ENCODE measurements at regions not wholly inside any gene's neighbourhood (a gene's known extent, or its start where the extent isn't known, plus 50 kb on each side); places are given as distances from the start of the nearest gene placed in this dataset.
"Not testable (repeated sequence)": the region's sequence is repeated elsewhere in the genome, so short reads cannot be mapped to it uniquely, and the experiment has no call there.

GRCh38 chr1:71295350-71295749, 214.5 kb upstream of the ZRANB2 start:
- WGBS, 2 donors: 70 to 72% methylated on average over 3 of the region's 3 CpGs
- H3K9ac ChIP-seq (ENCODE audit: insufficient read depth in 1 of 2, low read length in 2 of 2): no peak overlapping the region
- no peak for TF ChIP-seq CTCF (IDR thresholded peaks at IDR 0.05; ENCODE audit: control extremely low read depth, extremely low read depth)
- no peak overlapping the region for H3K4me3 ChIP-seq
- H3K27me3 ChIP-seq (ENCODE audit: control insufficient read depth in 3 of 3, insufficient read depth in 3 of 3, low read length in 2 of 3): no peaks in the 10 kb centered on the region
- H3K4me1 ChIP-seq (ENCODE audit: control insufficient read depth in 5 of 5, insufficient read depth in 5 of 5, low read length in 5 of 5): no peaks in the 10 kb centered on the region
- no peaks in the 10 kb centered on the region for H3K9me3 ChIP-seq (ENCODE audit: control insufficient read depth in 4 of 4, insufficient read depth in 3 of 4, low read length in 3 of 4)
- DNase-seq (no peak), ATAC-seq (ENCODE audit: insufficient read depth, low FRiP score) (no peak)
- no peaks in the 10 kb centered on the region for H3K36me3 ChIP-seq (ENCODE audit: control insufficient read depth in 4 of 4, insufficient read depth in 4 of 4, low read length in 4 of 4)
- H3K27ac ChIP-seq (ENCODE audit: low read depth in 1 of 2, low read length in 1 of 2): no peak overlapping the region

GRCh38 chr1:71294178-71294577, 213.3 kb upstream of the ZRANB2 start:
- no peak for DNase-seq
- H3K9me3 ChIP-seq (ENCODE audit: control insufficient read depth in 4 of 4, insufficient read depth in 3 of 4, low read length in 3 of 4): no peaks in the 10 kb centered on the region
- ATAC-seq (ENCODE audit: insufficient read depth, low FRiP score): no peak
- WGBS, 2 donors: 64 to 74% methylated on average over 5 of the region's 5 CpGs
- no peak for TF ChIP-seq CTCF (IDR thresholded peaks at IDR 0.05; ENCODE audit: control extremely low read depth, extremely low read depth)
- no peaks in the 10 kb centered on the region for H3K36me3 ChIP-seq (ENCODE audit: control insufficient read depth in 4 of 4, insufficient read depth in 4 of 4, low read length in 4 of 4)
- no peak overlapping the region for H3K9ac ChIP-seq (ENCODE audit: insufficient read depth in 1 of 2, low read length in 2 of 2)
- no peaks in the 10 kb centered on the region for H3K27me3 ChIP-seq (ENCODE audit: control insufficient read depth in 3 of 3, insufficient read depth in 3 of 3, low read length in 2 of 3)
- no peaks in the 10 kb centered on the region for H3K4me1 ChIP-seq (ENCODE audit: control insufficient read depth in 5 of 5, insufficient read depth in 5 of 5, low read length in 5 of 5)
- no peak overlapping the region for H3K4me3 ChIP-seq
- H3K27ac ChIP-seq (ENCODE audit: low read depth in 1 of 2, low read length in 1 of 2): no peak overlapping the region

GRCh38 chr1:71292203-71292602, 211.4 kb upstream of the ZRANB2 start:
- no peaks in the 10 kb centered on the region for H3K4me1 ChIP-seq (ENCODE audit: control insufficient read depth in 5 of 5, insufficient read depth in 5 of 5, low read length in 5 of 5)
- H3K27me3 ChIP-seq (ENCODE audit: control insufficient read depth in 3 of 3, insufficient read depth in 3 of 3, low read length in 2 of 3): no peaks in the 10 kb centered on the region
- no peak for DNase-seq
- no peak overlapping the region for H3K9ac ChIP-seq (ENCODE audit: insufficient read depth in 1 of 2, low read length in 2 of 2)
- 79 to 86% methylated on average over 2 of the region's 2 CpGs for WGBS, 2 donors
- no peaks in the 10 kb centered on the region for H3K36me3 ChIP-seq (ENCODE audit: control insufficient read depth in 4 of 4, insufficient read depth in 4 of 4, low read length in 4 of 4)
- no peak for ATAC-seq (ENCODE audit: insufficient read depth, low FRiP score)
- no peak overlapping the region for H3K27ac ChIP-seq (ENCODE audit: low read depth in 1 of 2, low read length in 1 of 2)
- H3K9me3 ChIP-seq (ENCODE audit: control insufficient read depth in 4 of 4, insufficient read depth in 3 of 4, low read length in 3 of 4): no peaks in the 10 kb centered on the region
- no peak overlapping the region for H3K4me3 ChIP-seq
- no peak for TF ChIP-seq CTCF (IDR thresholded peaks at IDR 0.05; ENCODE audit: control extremely low read depth, extremely low read depth)

- WGBS, 2 donors: 87 to 89% methylated on average over 6 of the region's 6 CpGs
- H3K4me1 ChIP-seq (ENCODE audit: control insufficient read depth in 5 of 5, insufficient read depth in 5 of 5, low read length in 5 of 5); H3K4me3 ChIP-seq; H3K27me3 ChIP-seq (ENCODE audit: control insufficient read depth in 3 of 3, insufficient read depth in 3 of 3, low read length in 2 of 3); H3K27ac ChIP-seq (ENCODE audit: low read depth in 1 of 2, low read length in 1 of 2); H3K9ac ChIP-seq (ENCODE audit: insufficient read depth in 1 of 2, low read length in 2 of 2); H3K36me3 ChIP-seq (ENCODE audit: control insufficient read depth in 4 of 4, insufficient read depth in 4 of 4, low read length in 4 of 4); ATAC-seq (ENCODE audit: insufficient read depth, low FRiP score); DNase-seq; H3K9me3 ChIP-seq (ENCODE audit: control insufficient read depth in 4 of 4, insufficient read depth in 3 of 4, low read length in 3 of 4): not testable (repeated sequence)
Measured at GRCh38 chr1:71290506-71291237, 209.8 kb upstream of the ZRANB2 start.
